ENCODE measurements at regions not wholly inside any gene's neighbourhood (a gene's known extent, or its start where the extent isn't known, plus 50 kb on each side); places are given as distances from the start of the nearest gene placed in this dataset.

- Histone ChIP-seq H3K9me3 (no peaks in the 10 kb centered on the region), H3K4me1 (ENCODE audit: low read depth) (no peaks in the 10 kb centered on the region), H3K36me3 (ENCODE audit: low read depth) (no peaks in the 10 kb centered on the region), H3K4me3 (no peak overlapping the region)
- no peak for DNase-seq
- intact Hi-C loops (cut with DNase I, micrococcal nuclease) = no loop called here
- no peak for ATAC-seq
- TF ChIP-seq CTCF (IDR thresholded peaks at IDR 0.05) = no peak
Observed at GRCh38 chr2:12282780-12283695, 433.7 kb upstream of the TRIB2 start.

GRCh38 chr2:12284037-12284436, 432.7 kb upstream of the TRIB2 start:
- no peak for TF ChIP-seq CTCF (IDR thresholded peaks at IDR 0.05)
- H3K9me3 ChIP-seq = no peaks in the 10 kb centered on the region
- no peaks in the 10 kb centered on the region for H3K36me3 ChIP-seq (ENCODE audit: low read depth)
- H3K4me1 ChIP-seq (ENCODE audit: low read depth) = no peaks in the 10 kb centered on the region
- no peak overlapping the region for H3K4me3 ChIP-seq
- no peak for ATAC-seq
- no peak for DNase-seq
- intact Hi-C loops (cut with DNase I, micrococcal nuclease) = no loop called here

GRCh38 chr2:12284487-12284886, 432.2 kb upstream of the TRIB2 start:
- intact Hi-C loops (cut with DNase I, micrococcal nuclease) = no loop called here
- Histone ChIP-seq H3K9me3 (no peaks in the 10 kb centered on the region), H3K4me1 (ENCODE audit: low read depth) (no peaks in the 10 kb centered on the region), H3K4me3 (no peak overlapping the region), H3K36me3 (ENCODE audit: low read depth) (no peaks in the 10 kb centered on the region)
- ATAC-seq = no peak
- no peak for TF ChIP-seq CTCF (IDR thresholded peaks at IDR 0.05)
- DNase-seq = no peak

- intact Hi-C loops (cut with DNase I, micrococcal nuclease) = no loop called here
- TF ChIP-seq CTCF (IDR thresholded peaks at IDR 0.05) = no peak
- H3K4me3 ChIP-seq = no peak overlapping the region
- H3K9me3 ChIP-seq = no peaks in the 10 kb centered on the region
- H3K36me3 ChIP-seq (ENCODE audit: low read depth) = no peaks in the 10 kb centered on the region
- DNase-seq (no peak), ATAC-seq (no peak)
- H3K4me1 ChIP-seq (ENCODE audit: low read depth) = no peaks in the 10 kb centered on the region
Observed at GRCh38 chr2:12286347-12286746, 430.4 kb upstream of the TRIB2 start.

- no peaks in the 10 kb centered on the region for H3K9me3 ChIP-seq
- no peaks in the 10 kb centered on the region for H3K4me1 ChIP-seq (ENCODE audit: low read depth)
- no peak for DNase-seq
- no peak for TF ChIP-seq CTCF (IDR thresholded peaks at IDR 0.05)
- no peak overlapping the region for H3K4me3 ChIP-seq
- no peak for ATAC-seq
- intact Hi-C loops (cut with DNase I, micrococcal nuclease) = no loop called here
- no peaks in the 10 kb centered on the region for H3K36me3 ChIP-seq (ENCODE audit: low read depth)
Observed at GRCh38 chr2:12287220-12287751, 429.4 kb upstream of the TRIB2 start.

All from mucosa of descending colon (tissue), 3 donors.